HL-60 (cell line): ENCODE measurements at regions not wholly inside any gene's neighbourhood (a gene's known extent, or its start where the extent isn't known, plus 50 kb on each side); places are given as distances from the start of the nearest gene placed in this dataset.

Experiments
- DNase-seq, 2 experiments: peaks; one replicate each; pipeline ENCODE4 v3.0.0-alpha.2; 2010 to 2020; ENCODE audit warnings: low read depth in 1 of 2, low spot score in 1 of 2
- H3K27ac ChIP-seq: fragments of 250-450 bp; sonication (Bioruptor Pico); replicated peaks from 2 replicates; pipeline ENCODE4 v1.5.1; 2020; ENCODE audit warnings: mild to moderate bottlenecking, moderate library complexity
- H3K27me3 ChIP-seq: fragments of 250-450 bp; sonication (Bioruptor Pico); 2 replicates; pipeline ENCODE4 v1.5.1; 2021; ENCODE audit warnings: mild to moderate bottlenecking, moderate library complexity; ENCODE audit not compliant: insufficient read depth, poor library complexity, severe bottlenecking
- H3K4me3 ChIP-seq: replicated peaks from 2 replicates; pipeline ENCODE4 v1.5.1; 2011; ENCODE audit warnings: mild to moderate bottlenecking, control low read depth, low read length; ENCODE audit not compliant: insufficient read depth
- CTCF ChIP-seq: IDR thresholded peaks from one replicate; pipeline ENCODE4 v1.5.1; 2011; ENCODE audit warnings: low read length, control low read depth, inconsistent platforms; ENCODE audit not compliant: insufficient read depth
- GABPA ChIP-seq: IDR thresholded peaks from 2 replicates; pipeline ENCODE4 v1.6.1; 2012; ENCODE audit warnings: low read depth
- POLR2AphosphoS5 ChIP-seq: IDR thresholded peaks from 2 replicates; pipeline ENCODE4 v1.6.1; 2012; ENCODE audit warnings: low read depth
- REST ChIP-seq: IDR thresholded peaks from 2 replicates; pipeline ENCODE4 v1.6.1; 2012; ENCODE audit warnings: low read depth; ENCODE audit not compliant: insufficient replicate concordance
- SPI1 ChIP-seq: IDR thresholded peaks from 2 replicates; pipeline ENCODE4 v1.6.1; 2012; ENCODE audit warnings: low read depth, mild to moderate bottlenecking, borderline replicate concordance

GRCh38 chr20:4548552-4548951 lies 137.7 kb upstream of the PRNP start:
- TF ChIP-seq CTCF, result no peak
- no peak for TF ChIP-seq REST
- TF ChIP-seq GABPA, result no peak
- no peak for TF ChIP-seq SPI1
- no peak for TF ChIP-seq POLR2AphosphoS5
- no peak overlapping the region for H3K4me3 ChIP-seq
- no peak for DNase-seq
- H3K27ac ChIP-seq, result no peak overlapping the region
- H3K27me3 ChIP-seq, result peaks cover 4% of the 10 kb centered on the region

GRCh38 chr20:4546786-4547185 lies 139.5 kb upstream of the PRNP start:
- no peak for DNase-seq
- H3K4me3 ChIP-seq, result no peak overlapping the region
- H3K27ac ChIP-seq, result no peak overlapping the region
- TF ChIP-seq CTCF (no peak), SPI1 (no peak), POLR2AphosphoS5 (no peak), REST (no peak), GABPA (no peak)
- peaks cover 4% of the 10 kb centered on the region for H3K27me3 ChIP-seq

GRCh38 chr20:4546342-4546741 lies 139.9 kb upstream of the PRNP start:
- H3K27ac ChIP-seq, result no peak overlapping the region
- H3K4me3 ChIP-seq, result no peak overlapping the region
- TF ChIP-seq GABPA, result no peak
- no peak for TF ChIP-seq POLR2AphosphoS5
- no peak for TF ChIP-seq REST
- TF ChIP-seq CTCF, result no peak
- TF ChIP-seq SPI1, result no peak
- peaks cover 4% of the 10 kb centered on the region for H3K27me3 ChIP-seq
- DNase-seq, result no peak
